GM21515 (cell line): ENCODE measurements at regions not wholly inside any gene's neighbourhood (a gene's known extent, or its start where the extent isn't known, plus 50 kb on each side); places are given as distances from the start of the nearest gene placed in this dataset.
"Not testable (repeated sequence)": the region's sequence is repeated elsewhere in the genome, so short reads cannot be mapped to it uniquely, and the experiment has no call there.

Experiments used
- ATAC-seq: cut with Tn5 transposase; IDR thresholded peaks from one replicate; pipeline ENCODE4 v1.9.1; 2021; ENCODE audit not compliant: unreplicated experiment

- ATAC-seq, result not testable (repeated sequence)
Observed at GRCh38 chr11:14573539-14574057, 53.4 kb upstream of the PSMA1 start.

GRCh38 chr11:14577292-14577691 lies 57.1 kb upstream of the PSMA1 start:
- no peak for ATAC-seq

- no peak for ATAC-seq
Observed at GRCh38 chr11:14577835-14578529, 57.8 kb upstream of the PSMA1 start.

GRCh38 chr11:14578541-14578956 lies 58.4 kb upstream of the PSMA1 start:
- ATAC-seq, result peak; percentile 99

- no peak for ATAC-seq
Observed at GRCh38 chr11:14579646-14580045, 59.5 kb upstream of the PSMA1 start.

GRCh38 chr11:14582793-14583192 lies 60.8 kb upstream of the PDE3B start:
- no peak for ATAC-seq

GRCh38 chr11:14583252-14584034 lies 60.2 kb upstream of the PDE3B start:
- ATAC-seq, result no peak

- ATAC-seq, result no peak
Observed at GRCh38 chr11:14584035-14584363, 59.6 kb upstream of the PDE3B start.

- ATAC-seq, result no peak
Observed at GRCh38 chr11:14584595-14584994, 59.0 kb upstream of the PDE3B start.

GRCh38 chr11:14585438-14585837 lies 58.2 kb upstream of the PDE3B start:
- ATAC-seq, result no peak

GRCh38 chr11:14587258-14587657 lies 56.3 kb upstream of the PDE3B start:
- no peak for ATAC-seq

- no peak for ATAC-seq
Observed at GRCh38 chr11:14588681-14589080, 54.9 kb upstream of the PDE3B start.

GRCh38 chr11:14589421-14589820 lies 54.2 kb upstream of the PDE3B start:
- ATAC-seq, result no peak

- not testable (repeated sequence) for ATAC-seq
Observed at GRCh38 chr11:14591046-14591445, 52.6 kb upstream of the PDE3B start.

- ATAC-seq, result no peak
Observed at GRCh38 chr11:14593671-14594070, 49.9 kb upstream of the PDE3B start.
